Activated CD4-positive, alpha-beta T cell treated with anti-CD3 and anti-CD28 coated beads, Interleukin-2, Interleukin-6, amounts not matched to agents 100 ng/mL and 50 ng/mL, durations not matched to agents 16 hours and 8 hours (primary cell): ENCODE measurements at regions not wholly inside any gene's neighbourhood (a gene's known extent, or its start where the extent isn't known, plus 50 kb on each side); places are given as distances from the start of the nearest gene placed in this dataset.

Source experiments
- DNase-seq: peaks from one replicate; pipeline ENCODE4 v3.0.0-alpha.2; 2020

GRCh38 chr15:53296603-53297002 is 462.9 kb downstream of the WDR72 start:
- DNase-seq = no peak

DNA sequence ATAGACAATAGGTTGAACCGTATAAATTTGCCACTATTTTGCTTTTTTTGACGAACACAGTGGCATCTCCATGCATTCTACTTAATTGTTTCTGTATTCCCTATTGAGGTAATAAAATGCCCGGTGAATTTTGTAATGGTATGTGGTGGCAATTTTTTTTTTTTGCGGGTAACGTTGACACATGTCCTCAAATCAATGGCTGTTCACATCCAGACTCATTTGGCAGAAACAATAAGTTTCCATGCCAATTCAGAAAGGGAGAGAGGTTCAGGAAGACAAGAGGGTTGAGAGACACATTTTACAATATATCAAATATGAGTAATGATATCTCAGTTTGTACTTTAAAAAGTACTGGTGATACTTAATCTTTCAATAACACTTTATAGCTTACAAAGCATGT is 463.9 kb downstream of the WDR72 start:
- DNase-seq = no peak

DNA sequence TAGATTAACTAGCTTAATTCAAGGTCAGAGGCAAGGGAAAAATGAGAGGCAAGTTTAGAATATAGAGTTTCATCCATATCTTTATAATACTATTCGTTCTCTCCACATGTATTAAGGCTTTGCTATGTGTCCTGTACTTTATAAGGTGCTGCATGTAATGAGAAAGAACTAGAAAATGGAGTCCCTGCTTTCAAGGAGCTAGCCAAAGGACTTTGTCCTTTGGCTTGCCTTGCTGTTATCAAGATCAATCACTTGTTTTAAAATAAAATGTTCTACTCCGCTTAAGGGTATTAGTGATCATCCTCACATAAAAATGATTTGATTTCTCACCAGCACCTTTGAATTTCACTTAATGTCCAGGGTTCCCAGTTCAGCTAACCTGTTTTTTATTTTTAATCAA is 470.9 kb downstream of the WDR72 start:
- no peak for DNase-seq

DNA sequence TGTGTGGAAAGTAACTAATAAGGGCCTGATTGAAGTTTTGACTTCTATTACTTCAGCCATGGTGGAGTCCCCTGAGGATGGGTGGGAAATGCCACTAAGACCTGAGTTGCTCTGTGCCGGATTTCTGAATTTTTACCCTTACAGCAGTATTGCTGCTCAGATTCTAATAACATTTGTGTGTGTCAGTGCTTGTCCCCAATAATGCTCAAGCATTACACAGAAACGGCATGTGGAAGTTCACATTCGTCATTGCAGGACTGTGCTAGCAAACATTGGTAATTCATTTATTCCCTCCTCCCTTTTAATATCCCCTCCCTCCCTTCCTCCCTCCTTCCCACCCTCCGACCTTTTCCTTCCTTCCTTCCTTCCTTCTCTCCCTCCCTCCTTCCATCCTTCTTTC is 484.5 kb upstream of the ONECUT1 start:
- no peak for DNase-seq

DNA sequence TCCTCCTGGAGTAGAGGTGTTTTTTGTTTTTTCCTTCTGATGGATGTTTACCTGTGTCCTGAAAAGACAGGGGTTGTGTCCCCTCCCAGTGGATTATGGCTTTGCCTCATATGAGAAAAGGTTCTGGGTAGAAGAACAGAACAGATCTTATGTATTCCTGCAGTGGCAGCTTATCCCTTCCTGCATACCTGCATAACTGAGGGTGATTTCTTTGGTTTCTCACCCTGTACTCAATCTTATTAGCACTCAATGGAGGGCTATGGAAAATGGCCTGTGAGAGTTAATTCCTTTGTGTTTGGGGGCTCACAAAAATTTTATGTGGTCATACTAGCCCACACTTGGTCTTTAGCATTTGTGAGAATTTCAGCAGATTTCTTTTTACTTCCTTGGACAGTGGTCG is 482.0 kb upstream of the ONECUT1 start:
- no peak for DNase-seq

GRCh38 chr15:53266176-53266575 is 476.0 kb upstream of the ONECUT1 start:
- no peak for DNase-seq

DNA sequence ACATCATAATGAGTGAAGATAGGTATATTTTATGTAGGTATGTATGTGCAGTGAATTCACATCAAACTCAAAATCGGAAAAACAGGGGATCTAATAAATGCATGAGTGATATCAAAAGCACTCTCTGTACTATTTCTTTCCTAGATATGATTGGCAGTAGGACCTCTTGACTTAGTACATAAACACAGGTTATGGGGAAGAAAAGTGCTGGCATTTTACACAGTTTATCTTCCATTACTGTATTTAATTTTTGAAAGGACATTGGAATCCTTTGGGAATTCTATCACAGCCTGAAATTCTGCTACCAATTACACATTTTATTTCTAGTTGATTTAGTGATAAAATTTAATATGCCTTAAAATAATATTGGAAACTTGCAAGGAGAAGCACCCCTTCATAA is 470.5 kb upstream of the ONECUT1 start:
- no peak for DNase-seq

DNA sequence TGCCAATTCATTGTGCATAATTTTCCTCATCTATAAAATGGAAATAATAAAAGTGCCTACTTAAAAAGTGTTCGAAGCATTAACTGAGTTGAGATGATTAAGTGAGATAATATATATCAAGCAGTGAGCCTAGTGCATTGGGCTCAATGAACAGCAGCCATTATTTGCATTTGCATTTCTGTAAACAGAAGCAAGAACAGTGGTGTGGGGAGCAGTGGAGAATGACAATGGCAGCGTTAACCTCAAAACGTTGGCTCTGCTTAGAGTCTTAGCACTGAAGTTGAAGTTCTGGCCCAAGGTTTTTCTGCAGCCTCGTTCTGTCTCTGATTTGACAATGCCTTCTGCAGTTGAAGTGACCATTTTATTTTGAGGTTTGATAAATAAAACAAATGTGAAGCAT is 466.3 kb upstream of the ONECUT1 start:
- DNase-seq = no peak

DNA sequence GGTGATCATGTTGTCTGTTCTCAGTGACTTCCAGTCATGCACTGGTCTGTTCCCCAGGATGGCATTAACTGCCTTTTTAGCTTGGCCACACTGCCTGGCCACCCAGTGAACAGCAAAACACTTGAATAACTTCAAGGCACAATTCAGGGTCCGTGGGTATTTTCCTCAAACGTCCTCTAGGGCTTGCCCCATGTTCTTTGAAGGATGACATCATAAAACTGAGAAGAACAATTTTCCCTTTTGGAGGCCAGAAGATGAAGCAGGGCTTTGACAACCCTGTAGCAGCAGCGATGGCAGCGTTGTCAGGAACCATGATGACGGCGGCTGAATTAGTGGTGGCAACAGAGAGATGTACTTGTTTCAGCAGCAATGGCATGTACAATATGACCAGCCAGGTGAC is 465.9 kb upstream of the ONECUT1 start:
- DNase-seq = no peak

- no peak for DNase-seq
These were observed 461.9 kb upstream of the ONECUT1 start for GRCh38 chr15:53251996-53252395.

DNA sequence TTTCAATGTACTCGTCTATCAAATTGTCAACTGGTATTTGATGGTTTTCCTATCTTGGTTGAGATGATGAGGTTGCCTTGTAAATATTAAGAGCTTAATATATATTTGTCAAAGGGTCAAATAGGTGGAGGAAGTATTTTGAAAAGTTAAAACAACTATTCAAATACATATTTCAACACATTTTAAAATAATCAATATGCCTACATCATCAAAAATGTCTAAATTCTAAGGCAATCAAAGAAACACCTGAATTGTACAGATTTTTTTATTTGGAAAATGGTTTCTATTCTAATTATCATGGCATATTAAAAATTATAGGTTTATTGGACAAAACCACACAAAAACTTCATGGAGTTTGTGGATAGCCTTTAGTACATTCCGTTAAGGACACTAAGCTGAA is 461.4 kb upstream of the ONECUT1 start:
- DNase-seq = no peak

DNA sequence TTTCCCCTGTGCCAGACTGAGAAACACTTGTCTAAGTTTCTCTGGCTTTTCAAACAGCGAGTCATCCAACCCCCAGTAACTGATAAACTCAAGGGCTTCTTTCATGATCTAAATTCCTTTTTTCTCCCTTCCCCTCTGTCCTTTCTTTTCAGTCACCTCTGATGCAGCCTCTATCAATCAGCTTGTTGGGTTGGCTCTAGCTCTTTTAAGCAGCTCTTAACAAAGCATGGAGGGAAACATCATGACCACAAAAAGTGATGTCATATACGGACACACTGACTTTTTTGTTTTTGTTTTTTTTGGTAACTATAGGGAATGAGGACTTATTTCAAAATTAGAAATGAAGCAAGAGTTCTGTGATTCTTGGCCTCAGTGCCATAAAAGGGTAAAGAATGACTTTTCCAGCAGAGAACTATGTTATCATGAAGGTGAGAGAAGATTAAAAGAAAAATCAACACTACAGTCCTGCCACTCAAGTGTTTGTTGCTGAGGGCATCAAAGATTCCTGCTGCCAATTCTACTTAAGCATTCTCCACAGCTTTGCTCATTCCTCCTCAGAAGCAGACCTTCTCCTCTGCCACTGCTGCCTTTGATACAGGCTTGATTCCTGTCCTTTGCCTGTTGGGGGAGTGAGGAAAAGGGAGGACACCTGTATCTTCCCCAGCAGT is 457.0 kb upstream of the ONECUT1 start:
- no peak for DNase-seq

GRCh38 chr15:53246404-53246803 is 456.3 kb upstream of the ONECUT1 start:
- DNase-seq = no peak

DNA sequence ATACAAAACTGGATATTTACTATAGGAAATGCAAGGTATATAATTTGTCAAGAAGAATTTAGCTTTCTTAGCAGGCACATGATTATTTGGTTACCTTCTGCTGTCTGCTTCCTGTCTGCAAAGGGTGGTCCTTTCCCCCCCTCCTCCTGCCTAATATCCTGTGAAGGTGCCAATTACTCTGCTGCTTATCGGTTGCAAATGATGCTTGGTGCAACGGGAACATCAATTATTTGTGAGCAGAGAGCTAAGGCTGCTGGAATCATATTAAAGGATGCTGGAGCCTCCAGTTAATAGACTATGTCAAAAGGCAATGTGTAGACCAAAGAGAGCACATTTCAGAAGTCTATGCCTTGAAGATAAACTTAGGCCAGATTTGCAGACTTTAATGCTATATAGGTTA is 443.7 kb upstream of the ONECUT1 start:
- no peak for DNase-seq

DNA sequence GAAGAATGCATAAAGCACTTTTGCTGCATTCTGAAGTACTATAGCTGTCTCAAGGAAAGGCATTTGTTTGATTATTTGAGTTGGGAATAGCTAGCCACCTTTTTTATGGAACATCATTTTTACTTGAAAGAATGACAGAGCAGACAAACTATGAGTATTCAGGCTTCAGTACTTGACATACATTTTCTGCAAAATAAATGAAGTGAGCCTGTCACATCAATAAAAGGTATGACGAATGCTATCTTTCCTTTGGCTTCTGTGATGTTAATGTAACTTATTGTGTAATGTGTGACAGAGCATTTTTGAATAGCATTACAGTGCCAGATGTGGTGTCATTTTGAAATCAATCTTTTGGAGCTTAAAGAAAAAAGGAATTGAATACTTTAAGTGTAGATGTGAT is 440.3 kb upstream of the ONECUT1 start:
- DNase-seq = no peak

DNA sequence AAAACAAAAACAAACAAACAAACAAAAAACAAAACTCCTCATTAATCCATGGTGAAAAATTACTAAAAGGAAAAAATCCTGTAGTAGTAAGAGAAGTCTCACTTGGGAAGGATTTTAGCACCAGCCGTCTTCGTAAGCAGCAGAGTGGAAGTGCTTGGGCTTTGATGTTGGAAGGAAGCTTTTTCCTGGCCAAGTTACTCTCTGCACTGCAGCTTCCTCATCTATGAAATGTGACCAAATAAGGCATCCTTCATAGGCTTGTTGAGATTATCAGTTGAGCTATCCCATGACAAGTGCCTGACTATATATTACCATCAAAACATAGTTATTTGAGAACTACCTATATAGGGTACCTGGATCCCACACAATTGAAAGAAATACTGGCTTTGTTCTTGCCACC is 436.4 kb upstream of the ONECUT1 start:
- DNase-seq = no peak

- DNase-seq = no peak
These were observed 435.6 kb upstream of the ONECUT1 start for GRCh38 chr15:53225781-53226180.

DNA sequence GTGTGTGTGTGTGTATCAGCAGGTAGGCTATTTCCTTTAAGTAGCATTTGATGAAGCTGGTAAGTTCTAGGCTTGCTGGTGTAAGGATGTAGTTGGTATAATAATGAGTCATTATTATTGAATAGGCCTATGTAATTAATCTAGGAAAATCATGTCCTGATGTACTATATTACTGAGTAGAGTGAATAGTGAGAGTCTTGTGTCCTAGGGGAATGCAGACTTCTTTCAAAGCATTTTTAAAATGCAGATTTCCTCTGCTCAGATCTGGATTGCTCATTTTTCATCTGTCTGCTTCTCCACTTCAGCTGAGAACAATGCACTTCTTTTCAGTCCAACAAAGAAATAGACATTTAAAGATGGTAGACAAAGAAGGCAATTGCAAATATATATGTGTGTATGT is 434.2 kb upstream of the ONECUT1 start:
- no peak for DNase-seq

GRCh38 chr15:53223815-53224214 is 433.7 kb upstream of the ONECUT1 start:
- DNase-seq = no peak

DNA sequence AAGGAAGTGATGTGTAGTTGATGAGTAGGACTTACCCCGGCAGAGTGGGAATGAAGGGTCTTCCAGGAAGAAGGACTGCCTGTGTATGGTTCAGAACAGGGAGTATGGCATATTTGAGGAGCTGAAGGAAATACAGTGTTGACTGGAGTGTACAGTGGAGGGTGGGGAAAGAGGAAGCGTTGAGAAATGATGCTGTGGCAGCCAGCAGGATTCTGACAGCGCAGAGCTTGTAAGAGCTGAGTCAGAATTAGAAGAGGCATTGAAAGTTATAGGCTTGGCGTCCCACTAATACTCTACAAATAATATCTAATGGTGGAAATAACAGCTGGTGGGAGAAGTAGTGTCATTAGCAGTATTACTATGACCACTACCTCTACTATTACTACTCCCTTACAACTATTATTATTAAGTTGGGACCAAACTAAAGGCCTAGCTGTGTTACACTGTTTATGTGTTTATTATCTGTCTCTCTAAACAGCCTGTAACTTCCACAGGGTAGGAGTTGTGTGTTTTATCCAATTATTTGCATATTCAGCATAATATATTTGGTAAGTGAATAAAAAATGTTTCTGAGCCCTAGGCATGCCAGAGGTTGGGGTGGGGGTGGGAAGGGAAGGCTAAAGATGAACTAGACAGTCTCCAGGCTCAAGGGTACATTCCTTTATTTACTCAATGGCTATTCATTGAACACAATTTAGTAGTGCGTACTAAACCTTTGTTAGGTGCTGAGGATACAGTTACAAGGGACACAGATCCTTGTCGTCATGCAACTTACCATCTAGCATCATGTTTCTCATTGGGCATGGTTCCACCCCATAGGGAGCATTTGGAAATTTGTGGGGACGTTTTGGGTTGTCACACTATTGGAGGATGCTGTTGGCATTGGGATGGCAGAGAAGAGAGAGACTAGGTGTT is 428.8 kb upstream of the ONECUT1 start:
- no peak for DNase-seq

DNA sequence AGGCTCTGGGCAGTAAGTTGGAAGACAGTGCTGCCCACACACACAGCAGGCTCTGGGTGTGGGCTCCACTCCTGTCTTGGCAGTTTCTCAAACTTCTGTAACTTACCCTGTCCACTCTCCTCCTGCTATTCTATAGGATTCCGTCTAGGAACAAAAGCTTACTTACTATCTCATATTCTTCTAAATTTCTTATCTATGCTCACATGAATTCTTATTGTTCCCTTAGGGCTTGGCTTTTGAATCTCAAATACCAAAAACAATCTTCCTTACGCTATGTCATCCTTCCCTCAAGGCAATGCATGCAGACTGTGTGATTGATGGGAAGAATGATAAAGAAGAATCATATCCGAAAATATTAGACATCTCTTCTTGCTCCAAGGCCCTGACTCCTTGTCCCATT is 425.9 kb upstream of the ONECUT1 start:
- DNase-seq = no peak

GRCh38 chr15:53213336-53213735 is 423.2 kb upstream of the ONECUT1 start:
- DNase-seq = no peak

DNA sequence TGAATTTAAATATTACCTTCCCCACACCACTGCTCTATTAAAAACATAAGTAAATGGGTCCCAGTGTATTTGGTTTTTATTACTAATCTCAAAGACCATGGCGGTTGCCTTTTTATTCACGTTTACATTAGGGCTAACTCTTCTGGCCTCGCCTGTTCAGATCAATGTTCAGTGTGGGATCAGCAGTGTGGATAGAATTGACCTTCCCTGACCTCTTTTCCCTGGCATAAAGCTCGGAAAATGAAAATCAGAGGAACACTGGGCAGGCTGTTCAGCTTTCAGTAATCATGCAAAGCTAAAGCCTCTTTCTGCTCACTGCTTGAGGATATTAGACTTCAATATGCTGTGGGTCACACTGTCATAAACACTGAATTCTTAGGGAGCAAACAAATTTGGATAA is 422.6 kb upstream of the ONECUT1 start:
- no peak for DNase-seq

- DNase-seq = no peak
These were observed 420.5 kb upstream of the ONECUT1 start for GRCh38 chr15:53210653-53211052.
